ENCODE measurements at regions not wholly inside any gene's neighbourhood (a gene's known extent, or its start where the extent isn't known, plus 50 kb on each side); places are given as distances from the start of the nearest gene placed in this dataset.

- H3K4me1 Mint-ChIP-seq (ENCODE audit: low read depth, unreplicated experiment) = no peaks in the 10 kb centered on the region
- CTCF ChIA-PET = no interaction called here
- H3K36me3 ChIP-seq (ENCODE audit: control insufficient read depth, insufficient read depth, low read length) = no peaks in the 10 kb centered on the region
- no TSS peak for BruUV-seq (replicated peaks)
- no peaks in the 10 kb centered on the region for H3K36me3 Mint-ChIP-seq (ENCODE audit: insufficient read depth, unreplicated experiment)
- H3K9me3 ChIP-seq = no peaks in the 10 kb centered on the region
- DNase-seq = no peak
- H3K4me3 Mint-ChIP-seq (ENCODE audit: unreplicated experiment) = no peak overlapping the region
- H3K27me3 ChIP-seq (replicated peaks; ENCODE audit: control insufficient read depth, insufficient read depth, low read length) = no peaks in the 10 kb centered on the region
- no peaks in the 10 kb centered on the region for H3K9me3 Mint-ChIP-seq (ENCODE audit: unreplicated experiment)
- no peak overlapping the region for H3K4me3 ChIP-seq (ENCODE audit: low read depth, low read length)
- TF ChIP-seq, protein P1, sequence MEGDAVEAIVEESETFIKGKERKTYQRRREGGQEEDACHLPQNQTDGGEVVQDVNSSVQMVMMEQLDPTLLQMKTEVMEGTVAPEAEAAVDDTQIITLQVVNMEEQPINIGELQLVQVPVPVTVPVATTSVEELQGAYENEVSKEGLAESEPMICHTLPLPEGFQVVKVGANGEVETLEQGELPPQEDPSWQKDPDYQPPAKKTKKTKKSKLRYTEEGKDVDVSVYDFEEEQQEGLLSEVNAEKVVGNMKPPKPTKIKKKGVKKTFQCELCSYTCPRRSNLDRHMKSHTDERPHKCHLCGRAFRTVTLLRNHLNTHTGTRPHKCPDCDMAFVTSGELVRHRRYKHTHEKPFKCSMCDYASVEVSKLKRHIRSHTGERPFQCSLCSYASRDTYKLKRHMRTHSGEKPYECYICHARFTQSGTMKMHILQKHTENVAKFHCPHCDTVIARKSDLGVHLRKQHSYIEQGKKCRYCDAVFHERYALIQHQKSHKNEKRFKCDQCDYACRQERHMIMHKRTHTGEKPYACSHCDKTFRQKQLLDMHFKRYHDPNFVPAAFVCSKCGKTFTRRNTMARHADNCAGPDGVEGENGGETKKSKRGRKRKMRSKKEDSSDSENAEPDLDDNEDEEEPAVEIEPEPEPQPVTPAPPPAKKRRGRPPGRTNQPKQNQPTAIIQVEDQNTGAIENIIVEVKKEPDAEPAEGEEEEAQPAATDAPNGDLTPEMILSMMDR (IDR thresholded peaks at IDR 0.05; ENCODE audit: insufficient read depth in 1 of 2, low read depth in 1 of 2, low read length in 1 of 2, severe bottlenecking in 1 of 2, unreplicated experiment in 1 of 2) = no peak
- H3K4me1 ChIP-seq = no peaks in the 10 kb centered on the region
- POLR2A ChIA-PET = no interaction called here
- intact Hi-C loops (cut with micrococcal nuclease; ENCODE audit: unreplicated experiment) = no loop called here
- no peak overlapping the region for H3K27ac Mint-ChIP-seq (ENCODE audit: unreplicated experiment)
- H3K27me3 Mint-ChIP-seq (ENCODE audit: insufficient read depth, unreplicated experiment) = no peaks in the 10 kb centered on the region
These were observed 151.6 kb downstream of the CBLL2 start for GRCh38 chrX:22424122-22424915.

GRCh38 chrX:22424919-22425318 is 152.2 kb downstream of the CBLL2 start:
- no TSS peak for BruUV-seq (replicated peaks)
- intact Hi-C loops (cut with micrococcal nuclease; ENCODE audit: unreplicated experiment) = no loop called here
- no peak overlapping the region for H3K27ac Mint-ChIP-seq (ENCODE audit: unreplicated experiment)
- no peaks in the 10 kb centered on the region for H3K9me3 Mint-ChIP-seq (ENCODE audit: unreplicated experiment)
- no peaks in the 10 kb centered on the region for H3K9me3 ChIP-seq
- TF ChIP-seq, protein P1 (IDR thresholded peaks at IDR 0.05; ENCODE audit: insufficient read depth in 1 of 2, low read depth in 1 of 2, low read length in 1 of 2, severe bottlenecking in 1 of 2, unreplicated experiment in 1 of 2) = no peak
- no peaks in the 10 kb centered on the region for H3K36me3 Mint-ChIP-seq (ENCODE audit: insufficient read depth, unreplicated experiment)
- no peaks in the 10 kb centered on the region for H3K27me3 ChIP-seq (replicated peaks; ENCODE audit: control insufficient read depth, insufficient read depth, low read length)
- ChIA-PET CTCF (no interaction called here), POLR2A (no interaction called here)
- no peaks in the 10 kb centered on the region for H3K4me1 Mint-ChIP-seq (ENCODE audit: low read depth, unreplicated experiment)
- no peak overlapping the region for H3K4me3 ChIP-seq (ENCODE audit: low read depth, low read length)
- no peak overlapping the region for H3K4me3 Mint-ChIP-seq (ENCODE audit: unreplicated experiment)
- H3K36me3 ChIP-seq (ENCODE audit: control insufficient read depth, insufficient read depth, low read length) = no peaks in the 10 kb centered on the region
- H3K4me1 ChIP-seq = no peaks in the 10 kb centered on the region
- H3K27me3 Mint-ChIP-seq (ENCODE audit: insufficient read depth, unreplicated experiment) = peaks cover 2% of the 10 kb centered on the region
- no peak for DNase-seq

- CTCF ChIA-PET = no interaction called here
- no peak for DNase-seq
- H3K9me3 ChIP-seq = no peaks in the 10 kb centered on the region
- no TSS peak for BruUV-seq (replicated peaks)
- POLR2A ChIA-PET = no interaction called here
- intact Hi-C loops (cut with micrococcal nuclease; ENCODE audit: unreplicated experiment) = no loop called here
- H3K4me1 Mint-ChIP-seq (ENCODE audit: low read depth, unreplicated experiment) = no peaks in the 10 kb centered on the region
- H3K27me3 Mint-ChIP-seq (ENCODE audit: insufficient read depth, unreplicated experiment) = peaks cover 2% of the 10 kb centered on the region
- H3K36me3 ChIP-seq (ENCODE audit: control insufficient read depth, insufficient read depth, low read length) = no peaks in the 10 kb centered on the region
- H3K36me3 Mint-ChIP-seq (ENCODE audit: insufficient read depth, unreplicated experiment) = no peaks in the 10 kb centered on the region
- H3K4me3 Mint-ChIP-seq (ENCODE audit: unreplicated experiment) = no peak overlapping the region
- H3K27ac Mint-ChIP-seq (ENCODE audit: unreplicated experiment) = no peak overlapping the region
- no peaks in the 10 kb centered on the region for H3K27me3 ChIP-seq (replicated peaks; ENCODE audit: control insufficient read depth, insufficient read depth, low read length)
- TF ChIP-seq, protein P1 (IDR thresholded peaks at IDR 0.05; ENCODE audit: insufficient read depth in 1 of 2, low read depth in 1 of 2, low read length in 1 of 2, severe bottlenecking in 1 of 2, unreplicated experiment in 1 of 2) = no peak
- no peaks in the 10 kb centered on the region for H3K9me3 Mint-ChIP-seq (ENCODE audit: unreplicated experiment)
- H3K4me1 ChIP-seq = no peaks in the 10 kb centered on the region
- H3K4me3 ChIP-seq (ENCODE audit: low read depth, low read length) = no peak overlapping the region
These were observed 157.0 kb downstream of the CBLL2 start for GRCh38 chrX:22429704-22430103.

Data from Caco-2 (cell line).